HG03520 (cell line): ENCODE measurements at regions not wholly inside any gene's neighbourhood (a gene's known extent, or its start where the extent isn't known, plus 50 kb on each side); places are given as distances from the start of the nearest gene placed in this dataset.
"Not testable (repeated sequence)": the region's sequence is repeated elsewhere in the genome, so short reads cannot be mapped to it uniquely, and the experiment has no call there.

Experiments
- ATAC-seq: cut with Tn5 transposase; IDR thresholded peaks from one replicate; pipeline ENCODE4 v1.9.1; 2021; ENCODE audit warnings: mild to moderate bottlenecking, moderate library complexity; ENCODE audit not compliant: unreplicated experiment

- no peak for ATAC-seq
Observed at GRCh38 chr6:120852293-120852849, 481.9 kb downstream of the TBC1D32 start.

GRCh38 chr6:120826253-120826652 is 508.0 kb downstream of the TBC1D32 start:
- ATAC-seq, result no peak

GRCh38 chr6:120816794-120817193 is 517.5 kb downstream of the TBC1D32 start:
- no peak for ATAC-seq

- no peak for ATAC-seq
Observed at GRCh38 chr6:120805276-120805675, 529.0 kb downstream of the TBC1D32 start.

- no peak for ATAC-seq
Observed at GRCh38 chr6:120804612-120805011, 529.7 kb downstream of the TBC1D32 start.

- no peak for ATAC-seq
Observed at GRCh38 chr6:120786682-120787081, 547.6 kb downstream of the TBC1D32 start.

GRCh38 chr6:120786256-120786655 is 548.0 kb downstream of the TBC1D32 start:
- no peak for ATAC-seq

GRCh38 chr6:120785459-120786086 is 548.7 kb downstream of the TBC1D32 start:
- no peak for ATAC-seq

GRCh38 chr6:120779441-120779840 is 554.8 kb downstream of the TBC1D32 start:
- no peak for ATAC-seq

GRCh38 chr6:120775698-120776097 is 558.6 kb downstream of the TBC1D32 start:
- no peak for ATAC-seq

- ATAC-seq, result no peak
Observed at GRCh38 chr6:120774275-120774674, 560.0 kb downstream of the TBC1D32 start.

- no peak for ATAC-seq
Observed at GRCh38 chr6:120771019-120771418, 563.3 kb downstream of the TBC1D32 start.

- ATAC-seq, result no peak
Observed at GRCh38 chr6:120764312-120764711, 570.0 kb downstream of the TBC1D32 start.

- ATAC-seq, result no peak
Observed at GRCh38 chr6:120759570-120759969, 574.7 kb downstream of the TBC1D32 start.

- ATAC-seq, result not testable (repeated sequence)
Observed at GRCh38 chr6:120748574-120748973, 585.7 kb downstream of the TBC1D32 start.

- ATAC-seq, result no peak
Observed at GRCh38 chr6:120736740-120737139, 597.5 kb downstream of the TBC1D32 start.

GRCh38 chr6:120735641-120736040 is 598.6 kb downstream of the TBC1D32 start:
- no peak for ATAC-seq

GRCh38 chr6:120711255-120711654 is 623.0 kb downstream of the TBC1D32 start:
- ATAC-seq, result no peak

GRCh38 chr6:120700001-120700400 is 634.3 kb downstream of the TBC1D32 start:
- ATAC-seq, result no peak

- no peak for ATAC-seq
Observed at GRCh38 chr6:120686492-120686891, 647.8 kb downstream of the TBC1D32 start.

GRCh38 chr6:120682145-120682544 is 652.1 kb downstream of the TBC1D32 start:
- ATAC-seq, result no peak

- ATAC-seq, result no peak
Observed at GRCh38 chr6:120681204-120681603, 653.1 kb downstream of the TBC1D32 start.

- no peak for ATAC-seq
Observed at GRCh38 chr6:120675886-120676285, 658.4 kb downstream of the TBC1D32 start.
